GM23338 (cell line): ENCODE measurements at regions not wholly inside any gene's neighbourhood (a gene's known extent, or its start where the extent isn't known, plus 50 kb on each side); places are given as distances from the start of the nearest gene placed in this dataset.

Experiments used
- ATAC-seq: fragments of 200-7000 bp; cut with Tn5 transposase; 3 replicates; pipeline ENCODE4 v1.9.1; 2020
- DNase-seq: peaks from one replicate; pipeline ENCODE4 v3.0.0-alpha.2; 2015; ENCODE audit warnings: low spot score
- H2AFZ ChIP-seq: fragments of 200-600 bp; sonication (generic); 2 replicates; pipeline ENCODE4 v1.8.0; 2016; ENCODE audit warnings: antibody characterized with exemption, mild to moderate bottlenecking, moderate library complexity
- H3F3A ChIP-seq: fragments of 200-600 bp; sonication (generic); replicated peaks from 2 replicates; pipeline ENCODE4 v1.8.0; 2017; ENCODE audit warnings: antibody characterized with exemption, mixed run types, low read depth
- H3K27ac ChIP-seq: fragments of 200-600 bp; sonication (generic); 2 replicates; pipeline ENCODE4 v1.6.1; 2016; ENCODE audit warnings: low read depth
- H3K27me3 ChIP-seq: fragments of 200-600 bp; sonication (generic); 2 replicates; pipeline ENCODE4 v1.8.0; 2016; ENCODE audit warnings: mild to moderate bottlenecking, mixed run types, moderate library complexity; ENCODE audit not compliant: insufficient read depth
- H3K36me3 ChIP-seq: fragments of 200-600 bp; sonication (generic); 2 replicates; pipeline ENCODE4 v1.8.0; 2016; ENCODE audit warnings: mild to moderate bottlenecking; ENCODE audit not compliant: insufficient read depth
- H3K4me1 ChIP-seq: fragments of 200-600 bp; sonication (generic); 2 replicates; pipeline ENCODE4 v1.8.0; 2016; ENCODE audit warnings: mild to moderate bottlenecking, moderate library complexity; ENCODE audit not compliant: insufficient read depth
- H3K4me2 ChIP-seq: fragments of 200-600 bp; sonication (generic); 2 replicates; pipeline ENCODE4 v1.7.1; 2017; ENCODE audit warnings: mixed run types
- H3K4me3 ChIP-seq: fragments of 200-600 bp; sonication (generic); 2 replicates; pipeline ENCODE4 v1.6.1; 2016; ENCODE audit warnings: mixed run types
- H3K79me2 ChIP-seq: fragments of 200-600 bp; sonication (generic); replicated peaks from 2 replicates; pipeline ENCODE4 v1.8.0; 2017; ENCODE audit warnings: mild to moderate bottlenecking; ENCODE audit not compliant: insufficient read depth
- H3K9me2 ChIP-seq: fragments of 200-600 bp; sonication (generic); 2 replicates; pipeline ENCODE4 v1.8.0; 2017; ENCODE audit not compliant: insufficient read depth
- H4K20me1 ChIP-seq: fragments of 200-600 bp; sonication (generic); replicated peaks from 2 replicates; pipeline ENCODE4 v1.8.0; 2017; ENCODE audit warnings: mild to moderate bottlenecking; ENCODE audit not compliant: insufficient read depth
- H3K27ac Mint-ChIP-seq: 2 replicates; pipeline ENCODE4 v1.8.0; 2020; ENCODE audit warnings: inconsistent platforms, mild to moderate bottlenecking, moderate library complexity, mixed read lengths
- H3K27me3 Mint-ChIP-seq: 3 replicates; pipeline ENCODE4 v1.8.0; 2022; ENCODE audit warnings: low read depth, mild to moderate bottlenecking, moderate library complexity, mixed read lengths, inconsistent platforms; ENCODE audit not compliant: insufficient read depth, poor library complexity
- H3K36me3 Mint-ChIP-seq: 3 replicates; pipeline ENCODE4 v1.8.0; 2021; ENCODE audit warnings: low read depth, mild to moderate bottlenecking, inconsistent platforms, moderate library complexity, mixed read lengths
- H3K4me1 Mint-ChIP-seq: 3 replicates; pipeline ENCODE4 v1.8.0; 2020; ENCODE audit warnings: mild to moderate bottlenecking, inconsistent platforms, mixed read lengths
- H3K4me3 Mint-ChIP-seq: 3 replicates; pipeline ENCODE4 v1.8.0; 2021; ENCODE audit warnings: moderate library complexity, mild to moderate bottlenecking, inconsistent platforms, mixed read lengths
- H3K9me3 Mint-ChIP-seq: 3 replicates; pipeline ENCODE4 v1.8.0; 2020; ENCODE audit warnings: moderate library complexity, mild to moderate bottlenecking, inconsistent platforms, mixed read lengths
- CREB1 ChIP-seq: fragments of 250-450 bp; sonication (Bioruptor Pico); IDR thresholded peaks from 2 replicates; pipeline ENCODE4 v1.5.0; 2020; ENCODE audit warnings: low read depth, mild to moderate bottlenecking, moderate library complexity
- EZH2 ChIP-seq: fragments of 200-600 bp; sonication (generic); IDR thresholded peaks from one replicate; pipeline ENCODE4 v1.8.0; 2017; ENCODE audit warnings: antibody characterized with exemption, mild to moderate bottlenecking, low read depth; ENCODE audit not compliant: unreplicated experiment
- EZH2phosphoT487 ChIP-seq: fragments of 200-600 bp; sonication (generic); IDR thresholded peaks from one replicate; pipeline ENCODE4 v1.8.1; 2018; ENCODE audit warnings: antibody characterized with exemption; ENCODE audit not compliant: unreplicated experiment
- JUNB ChIP-seq: IDR thresholded peaks from one replicate; pipeline ENCODE4 v1.6.1; 2016; ENCODE audit warnings: antibody characterized with exemption; ENCODE audit not compliant: unreplicated experiment
- NANOG ChIP-seq: IDR thresholded peaks from 2 replicates; pipeline ENCODE4 v1.6.1; 2016; ENCODE audit warnings: antibody characterized with exemption, borderline replicate concordance
- POLR2AphosphoS5 ChIP-seq: IDR thresholded peaks from 2 replicates; pipeline ENCODE4 v1.6.1; 2016; ENCODE audit warnings: antibody characterized with exemption, low read depth
- REST ChIP-seq: IDR thresholded peaks from one replicate; pipeline ENCODE4 v1.6.1; 2018; ENCODE audit warnings: antibody characterized with exemption; ENCODE audit not compliant: unreplicated experiment
- STAT1 ChIP-seq: IDR thresholded peaks from one replicate; pipeline ENCODE4 v1.6.1; 2016; ENCODE audit warnings: antibody characterized with exemption; ENCODE audit not compliant: unreplicated experiment
- ZNF114 ChIP-seq: fragments of 250-450 bp; sonication (Bioruptor Pico); IDR thresholded peaks from 2 replicates; pipeline ENCODE4 v1.5.0; 2020; ENCODE audit warnings: mild to moderate bottlenecking, moderate library complexity
- ZNF331 ChIP-seq: fragments of 250-450 bp; sonication (Bioruptor Pico); IDR thresholded peaks from 2 replicates; pipeline ENCODE4 v1.5.0; 2020; ENCODE audit warnings: low read depth, mild to moderate bottlenecking, moderate library complexity
- TF ChIP-seq, protein P1 (sequence below): IDR thresholded peaks from 2 replicates; pipeline ENCODE4 v1.6.1; 2016; ENCODE audit warnings: antibody characterized with exemption
- TF ChIP-seq, protein P2 (sequence below), 2 experiments: fragments of 200-600 bp in 1 of 2; sonication (generic) in 1 of 2; conservative IDR thresholded peaks; 2 replicates each; pipeline versions ENCODE4 v1.5.1 to v1.6.1; 2016 to 2017; ENCODE audit warnings: antibody characterized with exemption in 2 of 2, low read depth in 2 of 2, mild to moderate bottlenecking in 2 of 2, moderate library complexity in 1 of 2

GRCh38 chr10:59577984-59578383 is 131.7 kb downstream of the SLC16A9 start:
- Histone ChIP-seq H3K4me3 (no peak overlapping the region), H3K27me3 (no peaks in the 10 kb centered on the region), H2AFZ (no peak overlapping the region), H3K4me1 (no peaks in the 10 kb centered on the region), H3K9me2 (no peaks in the 10 kb centered on the region), H3K4me2 (no peak overlapping the region), H3K79me2 (no peaks in the 10 kb centered on the region), H3K27ac (no peak overlapping the region), H4K20me1 (no peaks in the 10 kb centered on the region), H3F3A (no peaks in the 10 kb centered on the region), H3K36me3 (no peaks in the 10 kb centered on the region)
- TF ChIP-seq EZH2phosphoT487, result no peak
- no peak for TF ChIP-seq ZNF114 (CRISPR knock-in tag)
- TF ChIP-seq EZH2, result no peak
- no peak for DNase-seq
- Mint-ChIP-seq H3K27me3 (peaks cover 2% of the 10 kb centered on the region), H3K27ac (no peak overlapping the region), H3K36me3 (no peaks in the 10 kb centered on the region), H3K4me3 (no peak overlapping the region), H3K4me1 (peaks cover 8% of the 10 kb centered on the region; the same call in 2 of the 3 replicates), H3K9me3 (no peaks in the 10 kb centered on the region)
- ATAC-seq, result no peak

- H3F3A ChIP-seq, result no peaks in the 10 kb centered on the region
- no peaks in the 10 kb centered on the region for H3K9me3 Mint-ChIP-seq
- ATAC-seq (no peak), DNase-seq (no peak)
- no peak overlapping the region for H3K4me3 ChIP-seq
- no peaks in the 10 kb centered on the region for H3K4me1 ChIP-seq
- H2AFZ ChIP-seq, result no peak overlapping the region
- no peaks in the 10 kb centered on the region for H3K27me3 ChIP-seq
- no peak overlapping the region for H3K4me3 Mint-ChIP-seq
- H3K79me2 ChIP-seq, result no peaks in the 10 kb centered on the region
- peaks cover 2% of the 10 kb centered on the region for H3K27me3 Mint-ChIP-seq
- H3K36me3 ChIP-seq, result no peaks in the 10 kb centered on the region
- H3K9me2 ChIP-seq, result no peaks in the 10 kb centered on the region
- TF ChIP-seq POLR2AphosphoS5 (no peak), JUNB (no peak), STAT1 (no peak), NANOG (no peak), EZH2 (no peak), ZNF114 (CRISPR knock-in tag) (no peak), CREB1 (no peak), EZH2phosphoT487 (no peak)
- TF ChIP-seq, protein P1, sequence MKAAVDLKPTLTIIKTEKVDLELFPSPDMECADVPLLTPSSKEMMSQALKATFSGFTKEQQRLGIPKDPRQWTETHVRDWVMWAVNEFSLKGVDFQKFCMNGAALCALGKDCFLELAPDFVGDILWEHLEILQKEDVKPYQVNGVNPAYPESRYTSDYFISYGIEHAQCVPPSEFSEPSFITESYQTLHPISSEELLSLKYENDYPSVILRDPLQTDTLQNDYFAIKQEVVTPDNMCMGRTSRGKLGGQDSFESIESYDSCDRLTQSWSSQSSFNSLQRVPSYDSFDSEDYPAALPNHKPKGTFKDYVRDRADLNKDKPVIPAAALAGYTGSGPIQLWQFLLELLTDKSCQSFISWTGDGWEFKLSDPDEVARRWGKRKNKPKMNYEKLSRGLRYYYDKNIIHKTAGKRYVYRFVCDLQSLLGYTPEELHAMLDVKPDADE, result no peak
- no peaks in the 10 kb centered on the region for H4K20me1 ChIP-seq
- no peaks in the 10 kb centered on the region for H3K36me3 Mint-ChIP-seq
- H3K4me1 Mint-ChIP-seq, result peaks cover 8% of the 10 kb centered on the region; the same call in 2 of the 3 replicates
- no peak overlapping the region for H3K4me2 ChIP-seq
- H3K27ac Mint-ChIP-seq, result no peak overlapping the region
- H3K27ac ChIP-seq, result no peak overlapping the region
Measured at GRCh38 chr10:59575269-59575668, 134.4 kb downstream of the SLC16A9 start.

DNA sequence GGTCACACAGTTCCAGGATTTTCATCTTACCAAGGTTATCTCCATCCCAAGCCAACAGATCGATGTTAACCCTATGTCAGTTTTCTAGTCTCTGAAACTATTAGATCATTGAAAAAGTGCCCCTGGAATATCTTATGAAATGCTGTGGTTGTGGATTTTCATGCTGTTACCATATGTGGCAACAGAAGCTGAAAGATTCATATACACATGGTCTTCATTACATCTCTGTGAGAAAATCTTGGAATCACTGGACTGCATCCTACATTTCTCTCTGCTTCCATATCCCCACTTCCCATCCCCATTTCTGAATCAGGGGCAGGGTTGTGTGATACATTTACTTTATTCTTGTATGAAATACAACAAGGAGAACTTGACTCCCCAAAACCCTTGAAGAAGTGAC is 146.1 kb downstream of the SLC16A9 start:
- Histone ChIP-seq H3F3A (no peaks in the 10 kb centered on the region), H3K4me3 (no peak overlapping the region), H3K79me2 (no peaks in the 10 kb centered on the region), H3K4me1 (no peaks in the 10 kb centered on the region), H3K27me3 (no peaks in the 10 kb centered on the region), H3K27ac (no peak overlapping the region), H4K20me1 (no peaks in the 10 kb centered on the region), H2AFZ (no peak overlapping the region), H3K9me2 (0 out of 2 replicates have a peak, but pooled peaks cover 10% of the 10 kb centered on the region), H3K4me2 (no peak overlapping the region), H3K36me3 (no peaks in the 10 kb centered on the region)
- no peak overlapping the region for H3K27ac Mint-ChIP-seq
- H3K27me3 Mint-ChIP-seq, result peaks cover 3% of the 10 kb centered on the region
- H3K4me1 Mint-ChIP-seq, result peaks cover under 1% of the 10 kb centered on the region
- no peaks in the 10 kb centered on the region for H3K36me3 Mint-ChIP-seq
- H3K4me3 Mint-ChIP-seq, result no peak overlapping the region
- DNase-seq (no peak), ATAC-seq (no peak)
- H3K9me3 Mint-ChIP-seq, result no peaks in the 10 kb centered on the region
- TF ChIP-seq, protein P2, sequence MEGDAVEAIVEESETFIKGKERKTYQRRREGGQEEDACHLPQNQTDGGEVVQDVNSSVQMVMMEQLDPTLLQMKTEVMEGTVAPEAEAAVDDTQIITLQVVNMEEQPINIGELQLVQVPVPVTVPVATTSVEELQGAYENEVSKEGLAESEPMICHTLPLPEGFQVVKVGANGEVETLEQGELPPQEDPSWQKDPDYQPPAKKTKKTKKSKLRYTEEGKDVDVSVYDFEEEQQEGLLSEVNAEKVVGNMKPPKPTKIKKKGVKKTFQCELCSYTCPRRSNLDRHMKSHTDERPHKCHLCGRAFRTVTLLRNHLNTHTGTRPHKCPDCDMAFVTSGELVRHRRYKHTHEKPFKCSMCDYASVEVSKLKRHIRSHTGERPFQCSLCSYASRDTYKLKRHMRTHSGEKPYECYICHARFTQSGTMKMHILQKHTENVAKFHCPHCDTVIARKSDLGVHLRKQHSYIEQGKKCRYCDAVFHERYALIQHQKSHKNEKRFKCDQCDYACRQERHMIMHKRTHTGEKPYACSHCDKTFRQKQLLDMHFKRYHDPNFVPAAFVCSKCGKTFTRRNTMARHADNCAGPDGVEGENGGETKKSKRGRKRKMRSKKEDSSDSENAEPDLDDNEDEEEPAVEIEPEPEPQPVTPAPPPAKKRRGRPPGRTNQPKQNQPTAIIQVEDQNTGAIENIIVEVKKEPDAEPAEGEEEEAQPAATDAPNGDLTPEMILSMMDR (conservative IDR thresholded peaks at IDR 0.05; ENCODE audit: low read depth in 2 of 2), result no peak
- no peak for TF ChIP-seq CREB1
- no peak for TF ChIP-seq EZH2phosphoT487
- TF ChIP-seq STAT1, result no peak
- no peak for TF ChIP-seq REST
- TF ChIP-seq, protein P1, result no peak
- no peak for TF ChIP-seq NANOG
- no peak for TF ChIP-seq ZNF331 (CRISPR knock-in tag)
